Limb (tissue), 2 donors: ENCODE measurements at regions not wholly inside any gene's neighbourhood (a gene's known extent, or its start where the extent isn't known, plus 50 kb on each side); places are given as distances from the start of the nearest gene placed in this dataset.

Experiments used
- DNase-seq, 2 donors: peaks; one replicate each; pipeline ENCODE4 v3.0.0-alpha.2; 2016; ENCODE audit errors: extremely low spot score in 2 of 2

DNA sequence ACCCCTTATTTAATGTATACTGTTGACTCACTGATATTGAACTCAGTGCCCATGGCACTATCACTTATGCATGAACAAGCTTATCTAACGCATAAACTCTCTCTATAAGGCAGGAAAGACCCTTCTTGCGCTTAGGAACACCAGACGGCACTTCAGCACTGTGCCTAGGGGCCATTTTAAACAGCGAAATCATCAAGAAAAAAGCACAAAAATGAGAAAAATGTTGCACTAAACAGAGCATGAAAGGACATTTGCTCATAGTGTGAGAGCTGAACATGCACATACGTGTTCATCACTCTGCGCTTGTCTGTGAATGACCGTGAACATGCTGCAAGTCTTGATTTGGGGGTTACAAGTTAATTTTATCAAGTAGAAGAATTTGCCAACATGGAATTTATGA lies 109.6 kb downstream of the WDR11 start:
- DNase-seq, result no peak

DNA sequence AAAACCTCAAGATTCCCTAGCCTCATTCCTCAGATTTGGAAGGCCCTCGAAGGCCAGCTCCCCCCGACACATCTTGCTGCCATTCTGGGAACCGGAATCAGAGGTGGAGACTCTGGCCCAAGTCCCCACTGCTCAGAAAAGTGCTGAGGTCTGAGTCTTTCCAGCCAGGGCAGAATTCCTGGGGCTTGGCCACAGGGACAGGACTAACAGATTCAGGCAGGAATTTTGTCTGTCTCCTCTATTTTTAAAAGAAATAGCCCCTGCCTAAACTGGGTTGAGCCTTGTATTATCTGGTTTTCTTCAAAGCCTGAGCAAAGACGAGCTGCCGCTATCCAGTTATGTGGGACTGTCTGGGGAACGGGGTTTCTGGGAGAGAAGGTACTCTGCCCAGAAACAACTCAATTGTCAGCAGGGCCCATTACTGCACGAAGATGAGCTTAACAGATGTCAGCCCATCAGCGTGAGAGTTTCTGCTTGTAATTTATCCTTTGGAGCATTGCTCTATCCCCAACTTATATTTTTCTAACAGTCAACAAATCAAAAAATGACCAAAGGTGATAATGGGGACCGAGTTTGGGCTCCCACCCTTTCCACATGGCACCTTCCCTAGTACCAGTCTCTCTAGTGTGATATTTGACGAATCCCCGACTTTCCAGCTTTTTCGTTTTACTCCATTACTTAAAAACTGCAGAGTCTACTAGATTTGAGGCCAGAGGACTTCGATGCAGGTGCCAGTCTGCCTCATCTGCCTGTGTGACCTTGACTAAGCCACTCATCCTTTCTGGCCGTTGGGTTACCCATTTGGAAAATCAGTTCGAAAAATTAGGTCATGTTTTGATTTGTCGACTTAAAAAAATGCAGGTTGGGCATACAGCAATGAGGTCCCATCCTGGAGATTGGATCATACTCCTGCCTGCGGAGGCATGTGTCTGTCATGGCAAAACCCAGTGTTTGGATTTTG lies 110.9 kb downstream of the WDR11 start:
- no peak for DNase-seq

DNA sequence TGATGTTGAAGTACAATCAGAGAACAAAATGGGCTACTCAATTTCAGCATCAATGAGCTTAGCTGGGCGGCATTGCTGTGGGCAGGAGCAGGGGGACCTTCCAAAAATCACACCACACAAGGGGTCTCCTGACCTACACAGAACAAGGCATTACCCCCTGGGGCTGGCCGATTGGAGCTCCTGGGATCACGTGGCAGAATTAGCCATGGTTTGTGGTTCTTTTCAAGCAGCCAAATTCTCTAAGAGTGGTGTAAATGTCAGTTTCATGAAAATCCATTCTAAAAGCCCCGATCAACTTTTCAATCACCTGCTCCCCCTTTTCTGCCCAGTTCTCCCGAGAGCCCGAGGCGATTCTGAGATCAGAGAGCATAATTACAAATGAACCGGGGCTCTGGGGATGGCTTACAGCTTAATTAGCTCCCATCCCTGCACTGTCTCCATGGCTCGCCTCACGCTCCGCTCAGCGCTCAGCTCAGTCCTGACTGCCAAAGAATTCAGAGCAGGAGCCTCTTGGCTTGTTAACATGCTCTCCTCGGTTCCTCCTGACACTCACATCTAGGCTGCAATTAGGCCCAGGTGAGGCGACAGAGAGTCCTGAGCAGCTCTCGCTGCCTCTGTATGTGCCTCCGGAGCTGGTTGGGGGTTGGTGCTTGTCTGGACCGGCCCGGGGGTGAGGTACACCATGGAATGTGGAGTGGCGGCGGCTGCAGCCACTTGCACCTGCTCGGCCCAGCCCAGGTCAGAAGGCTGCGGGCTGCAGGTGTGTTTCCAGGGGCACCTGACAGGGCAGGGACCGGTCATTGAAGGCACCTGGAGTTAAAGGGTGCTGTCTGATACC lies 111.8 kb downstream of the WDR11 start:
- DNase-seq, result no peak

DNA sequence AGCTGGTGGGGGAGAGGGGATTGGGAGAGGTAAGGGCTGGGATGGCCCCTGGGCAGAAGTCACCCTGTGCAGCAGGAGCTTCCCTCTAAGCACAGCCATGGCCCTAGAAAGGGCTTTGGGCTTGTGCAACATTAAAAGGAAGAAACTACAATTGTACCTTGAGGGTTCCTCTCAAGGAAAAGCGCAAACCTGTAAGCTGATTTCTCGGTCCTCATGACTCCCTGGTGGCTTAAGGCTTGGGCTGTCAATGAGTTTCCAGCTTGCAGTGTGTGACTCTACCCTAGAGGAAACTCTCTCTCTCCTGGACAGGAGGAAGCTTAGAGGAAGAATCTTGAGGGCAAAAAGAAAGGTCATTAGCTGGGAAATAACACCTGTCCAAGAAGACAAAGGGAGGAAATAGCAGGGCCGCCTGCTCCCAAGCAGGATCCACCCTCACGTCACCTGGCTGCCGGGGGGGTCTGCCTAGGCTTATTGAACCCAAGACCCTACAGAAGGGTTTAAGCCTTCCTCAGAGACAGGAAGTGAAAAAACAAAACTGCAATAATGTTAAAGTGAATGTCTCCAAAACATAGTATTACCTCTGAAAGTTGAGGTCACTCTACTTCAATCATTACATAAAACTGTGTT lies 112.5 kb downstream of the WDR11 start:
- DNase-seq, result no peak

DNA sequence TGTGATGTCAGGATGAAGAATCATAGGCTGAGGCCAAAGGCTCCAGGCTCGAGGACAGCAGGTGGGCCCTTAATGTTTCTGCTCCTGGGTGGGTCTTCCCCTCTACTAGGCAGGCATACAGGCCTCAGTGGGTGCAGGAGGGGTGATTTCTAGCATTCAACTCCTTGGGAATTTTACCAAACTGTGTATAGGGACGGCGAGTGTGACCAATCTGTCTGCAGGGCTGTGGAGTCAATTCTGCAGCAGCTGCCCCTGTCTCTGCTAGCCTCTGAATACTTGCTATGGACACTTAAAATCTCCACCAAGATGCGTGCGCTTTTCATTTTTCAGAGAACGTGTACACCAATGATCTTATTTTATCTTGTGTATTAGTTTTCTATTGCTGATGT lies 115.5 kb downstream of the WDR11 start:
- DNase-seq, result no peak

DNA sequence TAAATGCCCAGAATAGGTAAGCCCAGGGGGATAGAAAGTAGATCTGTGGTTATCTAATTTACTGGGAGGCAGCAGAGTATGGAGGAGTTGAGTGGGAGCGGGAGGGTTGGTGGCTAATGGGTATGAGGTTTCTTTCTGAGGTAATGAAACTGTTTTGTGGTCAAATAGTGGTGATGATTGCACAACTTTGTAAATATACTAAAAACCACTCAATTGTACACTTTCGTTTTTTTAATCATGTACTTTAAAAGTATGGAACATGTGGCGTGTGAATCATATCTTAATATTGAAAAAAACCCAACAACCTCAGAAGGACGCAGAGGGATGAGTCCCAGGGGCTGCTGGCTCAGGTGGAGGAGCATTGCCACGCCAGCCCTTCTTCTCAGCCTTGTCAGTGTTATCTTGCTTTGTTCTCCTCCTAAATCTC lies 118.1 kb downstream of the WDR11 start:
- no peak for DNase-seq

DNA sequence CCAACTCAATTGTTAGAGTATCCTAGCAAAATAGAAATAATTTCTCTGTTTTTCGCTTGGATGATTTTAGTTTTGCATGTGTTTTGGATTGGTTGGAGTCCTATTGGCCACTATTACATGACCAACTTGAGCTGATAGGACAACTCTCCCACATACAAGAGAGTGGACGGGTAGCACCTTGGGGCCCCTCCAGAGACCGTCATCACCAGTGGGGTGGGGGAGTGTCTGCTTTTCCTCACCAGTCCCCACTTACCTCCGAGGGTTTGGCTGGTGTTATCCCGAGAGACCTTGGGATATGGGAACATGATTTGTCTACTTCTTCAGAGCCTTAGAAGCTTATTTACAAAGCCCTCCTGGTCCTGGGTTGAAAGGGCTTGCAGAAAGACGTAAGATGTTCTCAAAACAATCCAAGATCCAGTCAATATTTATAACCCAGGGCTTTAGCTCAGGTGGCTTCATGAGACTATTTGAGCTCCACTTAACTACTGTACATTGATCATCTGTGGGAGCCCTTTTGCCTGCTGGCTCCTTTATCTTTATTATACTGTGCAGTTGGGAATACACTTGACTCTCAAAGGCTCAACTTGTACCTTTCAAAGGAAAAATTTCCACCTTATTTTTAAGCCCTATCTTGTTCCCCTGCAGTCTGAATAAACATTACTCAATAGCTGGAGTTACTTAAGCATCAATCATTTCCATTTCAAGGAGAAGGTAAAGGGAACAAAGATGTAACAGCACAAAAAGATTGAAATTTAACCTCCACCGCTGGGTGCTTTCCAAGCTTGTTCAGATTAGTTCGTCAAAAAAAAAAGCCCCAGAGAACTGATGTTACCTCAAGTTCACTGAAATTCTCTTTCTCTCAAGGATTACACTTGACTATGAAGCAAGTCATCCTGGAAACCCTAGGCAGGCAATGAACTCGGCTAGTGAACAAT lies 119.7 kb downstream of the WDR11 start:
- DNase-seq, result no peak

DNA sequence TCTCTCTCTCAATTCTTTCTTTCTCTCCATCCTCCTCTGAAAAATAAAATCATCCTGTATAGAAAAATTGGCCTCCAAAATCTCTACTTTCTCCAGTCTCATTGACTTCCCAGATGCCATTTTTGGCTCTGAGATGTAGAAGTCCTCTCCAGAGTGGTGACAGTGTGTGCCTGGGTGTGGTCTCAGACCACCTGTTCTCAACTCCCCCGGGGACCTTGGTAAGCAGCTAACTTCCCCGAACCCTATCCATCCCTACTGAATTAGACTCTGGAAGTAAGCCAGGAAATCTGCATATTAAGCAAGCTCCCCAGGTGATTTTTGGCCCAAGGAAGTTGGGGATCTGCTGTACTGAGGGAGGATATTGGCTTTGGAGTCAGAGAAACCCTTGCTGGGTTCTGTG lies 120.5 kb downstream of the WDR11 start:
- DNase-seq, result no peak

DNA sequence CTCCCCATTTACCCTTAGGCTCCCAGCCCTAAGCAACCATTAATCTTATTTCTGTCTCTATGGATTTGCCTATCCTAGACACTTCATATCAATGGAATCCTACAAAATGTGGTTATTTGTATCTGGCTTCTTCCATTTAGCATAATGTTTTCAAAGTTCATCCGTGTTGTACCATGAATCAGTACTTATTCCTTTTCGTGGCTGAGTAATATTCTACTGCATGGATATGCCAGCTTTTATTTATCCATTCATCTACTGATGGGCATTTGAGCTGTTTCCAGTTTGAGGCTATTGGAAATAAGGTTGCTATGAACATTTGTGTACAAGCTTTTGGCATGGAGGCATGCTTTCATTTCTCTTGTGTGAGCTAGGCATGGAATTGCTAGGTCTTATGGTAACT lies 121.1 kb downstream of the WDR11 start:
- no peak for DNase-seq

DNA sequence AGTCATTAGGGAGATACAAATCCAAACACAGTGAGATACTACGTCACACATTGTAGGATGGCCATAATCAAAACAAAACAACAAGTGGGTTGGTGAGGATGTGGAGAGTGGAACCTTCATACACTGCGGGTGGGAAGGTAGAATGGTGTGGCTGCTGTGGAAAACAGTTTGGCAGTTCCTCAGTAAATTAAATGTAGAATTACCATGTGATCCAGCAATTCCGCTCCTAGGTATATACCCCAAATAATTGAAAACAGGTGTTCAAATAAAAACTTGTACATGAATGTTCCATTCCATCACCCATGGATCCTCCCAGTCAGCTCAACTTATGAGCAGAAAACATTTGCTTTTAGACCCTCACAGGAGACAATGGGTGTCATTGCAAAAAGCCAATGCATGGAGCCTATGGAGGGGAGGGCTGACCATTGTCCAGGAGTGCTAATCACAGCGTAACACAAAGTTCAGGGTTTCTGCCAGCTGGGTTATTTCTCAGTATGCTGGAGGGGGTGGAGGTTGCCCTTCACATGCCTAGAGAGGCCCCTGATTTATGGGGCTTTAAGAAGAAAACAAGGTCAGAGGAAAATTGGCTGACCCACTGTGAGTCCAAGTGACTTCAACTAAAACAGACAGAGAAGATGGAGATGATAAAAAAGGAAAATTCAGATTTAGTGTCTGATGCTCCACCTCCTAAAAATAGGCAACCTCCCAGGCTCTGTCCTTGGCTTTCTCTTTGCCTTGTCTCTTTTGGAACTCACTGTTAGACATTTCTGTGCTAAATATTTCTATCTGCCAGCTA lies 124.1 kb downstream of the WDR11 start:
- no peak for DNase-seq

DNA sequence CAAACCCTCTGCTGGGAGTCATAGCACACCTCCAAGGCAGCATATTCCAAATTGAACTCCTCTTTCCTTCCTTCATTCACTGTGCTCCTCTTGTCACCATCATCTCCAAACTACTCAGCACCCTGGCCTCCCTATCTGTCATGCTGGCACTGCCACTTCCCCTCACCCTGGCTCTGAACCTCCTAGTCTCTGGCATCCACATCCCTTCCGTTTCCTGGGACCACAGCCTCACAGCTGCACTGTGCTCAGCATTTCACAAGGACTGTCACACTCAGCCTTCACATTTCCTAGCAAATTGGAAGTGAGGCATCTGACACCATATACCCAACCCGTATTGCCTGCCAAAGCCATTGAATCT lies 124.7 kb downstream of the WDR11 start:
- no peak for DNase-seq

DNA sequence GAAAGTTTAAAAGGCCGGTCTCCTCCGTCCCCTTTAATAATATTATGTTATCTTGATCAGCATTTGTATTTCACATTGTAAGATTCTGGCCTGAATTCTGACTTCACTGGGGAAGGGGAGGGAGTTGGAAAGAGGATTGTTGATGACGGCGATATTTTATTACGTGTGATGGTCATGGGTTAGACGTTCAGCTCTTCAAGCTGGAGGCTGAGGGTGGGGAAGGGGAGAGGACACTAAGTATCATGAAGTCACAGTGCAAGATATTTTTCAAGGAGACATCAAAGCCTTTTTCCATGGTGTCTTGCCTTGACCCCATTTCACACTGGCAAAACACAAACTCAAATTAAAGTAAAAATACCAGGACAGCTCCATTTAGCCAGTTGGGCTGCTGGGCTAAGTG lies 126.7 kb downstream of the WDR11 start:
- no peak for DNase-seq

DNA sequence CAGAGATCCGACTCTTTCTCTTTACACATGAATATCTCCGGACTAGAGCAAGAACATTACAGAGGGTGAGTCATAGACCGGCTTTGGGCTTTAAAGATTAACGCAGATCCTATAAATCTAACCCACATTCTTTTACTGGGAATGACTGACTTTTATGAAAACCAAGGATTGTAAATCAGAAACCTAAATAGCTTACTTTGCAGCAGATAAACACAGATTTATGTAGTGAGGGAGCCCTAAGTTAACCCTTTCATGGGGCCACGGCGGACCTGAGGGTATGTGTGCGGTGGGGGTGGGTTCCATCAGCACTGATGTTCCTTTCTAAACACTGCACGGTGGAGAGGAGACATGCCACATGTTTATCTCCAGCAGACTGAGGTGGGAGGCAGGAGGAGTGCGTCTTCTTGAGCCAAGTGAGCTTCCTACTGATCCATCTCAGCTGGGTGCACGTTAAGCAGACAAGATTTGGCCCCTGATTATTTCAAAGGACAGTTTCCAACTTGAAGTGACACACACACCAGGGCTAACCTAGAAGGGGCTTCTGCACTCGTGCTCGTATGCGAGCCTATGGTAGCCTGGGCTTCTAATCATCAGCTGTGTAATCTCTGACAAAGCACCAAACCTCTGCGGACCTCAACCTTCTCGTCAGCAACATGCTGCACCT lies 127.6 kb downstream of the WDR11 start:
- peak in 1 of 2 donors; percentile 39 for DNase-seq

DNA sequence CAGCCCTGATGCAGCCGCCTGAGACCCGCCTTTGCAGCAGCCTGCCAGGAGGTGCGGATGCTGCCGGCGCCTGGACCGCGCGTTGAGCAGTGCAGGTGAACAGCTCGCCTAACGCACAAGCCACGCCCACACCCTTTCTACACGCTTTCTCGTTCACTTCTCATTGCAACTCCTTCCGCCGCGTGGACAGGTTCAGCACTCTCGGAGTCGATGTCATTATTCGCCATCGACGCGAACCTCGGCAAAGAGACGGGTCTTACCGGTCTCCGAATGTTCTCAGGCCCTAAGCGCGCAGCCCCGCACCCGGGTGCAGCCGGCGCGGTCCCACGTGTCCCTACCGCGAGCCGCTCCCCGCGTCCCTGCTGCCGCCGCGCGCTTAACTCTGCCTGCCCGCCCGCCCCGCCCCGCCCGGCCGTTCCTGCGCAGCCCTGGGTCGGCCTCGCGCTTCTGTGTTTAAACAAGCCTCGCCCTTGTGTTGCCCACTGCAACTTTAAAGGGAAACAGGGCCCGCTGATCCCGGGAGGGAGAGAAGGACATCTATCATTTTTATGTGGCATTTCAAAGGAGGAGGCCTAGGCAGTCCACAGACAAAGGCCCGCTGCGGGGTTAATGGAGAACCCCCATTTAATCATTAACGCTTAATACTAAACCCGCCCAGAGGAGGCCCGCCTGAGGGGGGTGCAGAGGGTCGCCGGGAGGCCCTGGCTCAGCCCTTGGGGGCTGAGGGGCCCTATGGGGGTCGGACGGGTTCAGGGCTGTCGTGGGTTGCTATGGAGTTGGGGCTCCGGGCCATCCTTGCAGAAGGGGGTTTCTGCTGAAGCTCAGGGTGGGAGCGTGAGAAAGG lies 128.5 kb downstream of the WDR11 start:
- DNase-seq, result peak in 1 of 2 donors; percentile 72

DNA sequence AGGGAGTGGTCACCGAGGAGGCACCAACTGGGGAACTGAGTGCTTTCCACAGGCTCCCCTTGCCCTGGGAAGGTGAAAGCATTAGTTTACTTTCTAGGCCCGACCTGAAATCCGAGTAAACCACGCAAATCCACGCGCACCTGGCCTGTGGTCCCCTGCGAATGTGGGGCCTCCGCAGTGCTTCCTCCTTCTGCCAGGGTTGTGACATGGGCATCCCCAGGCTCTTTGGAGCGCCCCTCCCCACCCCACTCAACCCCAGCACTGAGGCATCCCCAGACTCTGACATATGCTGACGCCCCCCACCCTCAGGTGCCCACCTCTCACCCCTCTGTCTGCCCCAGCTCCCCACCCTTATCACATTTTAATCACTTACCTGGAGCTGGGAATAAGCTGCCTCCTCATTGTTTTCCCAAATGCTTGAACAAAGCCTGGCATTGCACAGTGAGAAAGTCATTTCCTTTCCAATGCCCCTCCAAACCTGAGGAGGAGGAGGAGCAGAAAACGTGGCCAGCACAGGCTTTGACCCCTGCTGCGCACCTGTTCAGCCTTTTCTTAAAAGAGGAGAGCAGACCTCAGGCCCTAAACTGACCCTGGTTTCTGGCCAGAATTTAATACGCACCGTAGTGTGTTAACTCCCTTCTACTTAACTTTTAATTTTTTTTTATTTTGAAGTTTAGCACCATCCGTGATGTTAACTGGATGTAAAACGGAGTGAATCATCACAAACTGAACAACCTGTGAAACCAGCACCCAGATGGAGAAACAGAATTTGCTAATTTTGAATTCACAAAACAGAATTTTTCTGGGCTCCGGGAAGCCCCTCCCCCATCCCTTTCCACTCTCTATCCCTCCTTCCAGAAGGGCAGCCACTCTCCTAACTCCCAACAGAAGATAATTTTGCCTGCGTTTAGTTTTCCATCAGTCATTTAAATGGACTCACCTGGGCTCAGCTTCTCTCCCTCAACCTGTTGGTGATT lies 129.4 kb downstream of the WDR11 start:
- no peak for DNase-seq

DNA sequence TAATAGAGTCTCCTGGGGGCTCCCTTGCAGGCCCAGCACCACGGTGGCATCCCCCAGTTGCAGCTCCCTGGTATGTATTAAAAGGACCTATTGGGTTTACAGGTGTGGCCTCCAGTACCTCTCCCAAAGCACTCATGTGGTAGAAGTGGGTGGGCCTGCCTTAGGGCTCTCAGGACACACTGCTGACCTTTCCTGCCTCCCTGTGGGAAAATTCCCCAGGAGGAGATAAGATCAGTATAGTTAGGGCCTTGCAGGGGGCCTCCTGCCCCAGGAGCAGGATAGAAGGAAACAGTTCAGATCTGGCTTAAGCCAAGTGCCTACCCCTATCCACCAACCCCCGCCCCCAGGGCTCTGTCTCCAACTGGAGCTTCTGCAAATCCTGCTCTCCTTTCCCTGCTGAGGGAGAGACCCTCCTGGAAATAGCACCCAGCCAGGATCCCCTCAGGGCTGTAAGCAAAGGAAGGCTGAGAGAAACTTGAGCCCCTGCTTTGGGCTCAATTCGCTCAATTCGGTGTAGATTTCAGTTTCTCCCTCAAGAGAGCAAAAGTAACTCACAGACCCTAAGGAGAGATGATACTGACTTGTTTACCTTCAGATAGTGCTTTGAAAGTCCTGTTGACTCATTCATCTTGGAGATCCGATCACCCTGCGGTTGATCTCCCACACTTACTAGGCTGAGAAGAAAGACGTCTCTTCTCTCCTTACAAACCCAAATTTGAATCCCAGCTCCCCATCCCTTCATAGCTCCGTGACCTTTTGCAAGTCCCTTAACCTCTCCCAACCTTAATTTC lies 130.6 kb downstream of the WDR11 start:
- no peak for DNase-seq

DNA sequence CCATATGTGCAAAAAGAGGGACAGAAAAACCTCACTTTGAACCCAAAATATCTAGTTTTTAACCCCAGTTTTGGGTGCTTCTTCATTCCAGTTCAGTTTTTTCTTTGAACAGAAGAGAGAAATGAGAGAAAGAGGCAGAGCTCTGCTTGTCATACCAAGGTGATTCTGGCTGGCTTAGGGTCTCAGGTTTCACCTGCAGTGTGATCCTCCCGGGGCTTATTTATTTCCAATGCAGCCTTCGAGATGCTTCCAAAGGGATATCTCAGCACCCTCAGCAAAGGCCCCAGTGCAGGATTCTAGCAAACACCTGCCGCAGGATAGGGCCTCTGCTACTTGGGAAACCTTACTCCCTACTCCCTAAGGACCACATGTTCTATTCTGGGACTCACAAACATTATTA lies 131.3 kb downstream of the WDR11 start:
- no peak for DNase-seq
